Gastroesophageal sphincter (tissue), 3 donors: ENCODE measurements at regions not wholly inside any gene's neighbourhood (a gene's known extent, or its start where the extent isn't known, plus 50 kb on each side); places are given as distances from the start of the nearest gene placed in this dataset.

Experiments used
- CTCF ChIP-seq, 4 experiments: fragments of 200-600 bp in 2 of 4; fragments of 450-650 bp in 2 of 4; sonication (generic) in 1 of 4; IDR thresholded peaks; one replicate each; pipeline ENCODE4 v1.5.1; 2017 to 2019; ENCODE audit warnings: antibody characterized with exemption in 4 of 4, mild to moderate bottlenecking in 2 of 4, moderate library complexity in 2 of 4
- POLR2A ChIP-seq, 2 donors: fragments of 450-650 bp; IDR thresholded peaks; one replicate each; pipeline ENCODE4 v1.6.1; 2017; ENCODE audit warnings: antibody characterized with exemption in 2 of 2, mild to moderate bottlenecking in 2 of 2, moderate library complexity in 1 of 2

- TF ChIP-seq CTCF (IDR thresholded peaks at IDR 0.05): no peak
- no peak for TF ChIP-seq POLR2A (IDR thresholded peaks at IDR 0.05)
Observed at GRCh38 chr3:73718326-73719110, 93.8 kb upstream of the PDZRN3 start.
